Keratinocyte (primary cell): ENCODE measurements at regions not wholly inside any gene's neighbourhood (a gene's known extent, or its start where the extent isn't known, plus 50 kb on each side); places are given as distances from the start of the nearest gene placed in this dataset.

Source experiments
- DNase-seq: peaks from one replicate; pipeline ENCODE4 v3.0.0-alpha.2; 2011; ENCODE audit warnings: low read depth, missing footprints, low spot score
- FAIRE-seq: peaks from 2 replicates; lab custom pipeline; 2011; peaks lifted over from hg19 to GRCh38; lab: Jason Lieb, UNC
- H2AFZ ChIP-seq: 2 replicates; pipeline ENCODE4 v1.6.0; 2012; ENCODE audit warnings: low read length, control low read depth, inconsistent platforms; ENCODE audit not compliant: control insufficient read depth
- H3K27ac ChIP-seq: 2 replicates; pipeline ENCODE4 v1.5.1; 2011; ENCODE audit warnings: low read length; ENCODE audit not compliant: control insufficient read depth, insufficient read depth
- H3K27me3 ChIP-seq: 3 replicates; pipeline ENCODE4 v1.6.0; 2011; ENCODE audit warnings: low read length; ENCODE audit not compliant: control insufficient read depth, insufficient read depth; ENCODE audit errors: extremely low read depth
- H3K36me3 ChIP-seq, 2 experiments: 2 replicates in 1 of 2; 3 replicates in 1 of 2; pipeline ENCODE4 v1.5.1; 2011; ENCODE audit warnings: low read length in 2 of 2, mild to moderate bottlenecking in 1 of 2; ENCODE audit not compliant: control insufficient read depth in 2 of 2, insufficient read depth in 2 of 2; ENCODE audit errors: extremely low read depth in 1 of 2
- H3K4me1 ChIP-seq: 3 replicates; pipeline ENCODE4 v1.5.1; 2011; ENCODE audit warnings: low read length; ENCODE audit not compliant: control insufficient read depth, insufficient read depth; ENCODE audit errors: extremely low read depth
- H3K4me2 ChIP-seq: 3 replicates; pipeline ENCODE4 v1.6.0; 2011; ENCODE audit warnings: low read depth, low read length; ENCODE audit not compliant: control insufficient read depth, insufficient read depth; ENCODE audit errors: extremely low read depth
- H3K4me3 ChIP-seq, 3 experiments: fragments of 200-600 bp in 1 of 3; sonication (generic) in 1 of 3; 2 replicates in 2 of 3; 3 replicates in 1 of 3; pipeline ENCODE4 v1.5.1; 2011 to 2016; ENCODE audit warnings: low read length in 3 of 3, mild to moderate bottlenecking in 3 of 3, control low read depth in 2 of 3, inconsistent platforms in 1 of 3, low read depth in 1 of 3, mixed read lengths in 1 of 3, mixed run types in 1 of 3, moderate library complexity in 1 of 3; ENCODE audit not compliant: control insufficient read depth in 2 of 3, insufficient read depth in 2 of 3; ENCODE audit errors: extremely low read depth in 1 of 3
- H3K79me2 ChIP-seq: 2 replicates; pipeline ENCODE4 v1.6.0; 2012; ENCODE audit warnings: low read length; ENCODE audit not compliant: control insufficient read depth, insufficient read depth
- H3K9ac ChIP-seq: 3 replicates; pipeline ENCODE4 v1.6.0; 2011; ENCODE audit warnings: low read length; ENCODE audit not compliant: control insufficient read depth, insufficient read depth; ENCODE audit errors: extremely low read depth
- H3K9me1 ChIP-seq: 3 replicates; pipeline ENCODE4 v1.6.0; 2011; ENCODE audit warnings: low read length; ENCODE audit not compliant: control insufficient read depth, insufficient read depth; ENCODE audit errors: extremely low read depth
- H3K9me3 ChIP-seq: 2 replicates; pipeline ENCODE4 v1.5.1; 2012; ENCODE audit warnings: low read depth, low read length; ENCODE audit not compliant: control insufficient read depth
- H4K20me1 ChIP-seq: 3 replicates; pipeline ENCODE4 v1.6.0; 2011; ENCODE audit warnings: low read length; ENCODE audit not compliant: control insufficient read depth, insufficient read depth; ENCODE audit errors: extremely low read depth
- CTCF ChIP-seq, 3 experiments: IDR thresholded peaks in 1 of 3; conservative IDR thresholded peaks in 1 of 3; optimal IDR thresholded peaks in 1 of 3; 2 replicates in 2 of 3; 3 replicates in 1 of 3; pipeline versions ENCODE3 to v1.5.1; 2011; ENCODE audit warnings: low read length in 3 of 3, mild to moderate bottlenecking in 3 of 3, moderate library complexity in 2 of 3, control low read depth in 1 of 3, inconsistent platforms in 1 of 3; ENCODE audit not compliant: insufficient read depth in 2 of 3; ENCODE audit errors: extremely low read depth in 1 of 3
- EZH2 ChIP-seq: IDR thresholded peaks from one replicate; pipeline ENCODE4 v1.6.1; 2012; ENCODE audit warnings: inconsistent platforms, mild to moderate bottlenecking, low read length, moderate library complexity
- dilution Hi-C: fragments of 300-500 bp; cut with MboI; formaldehyde crosslinking; loops from one replicate; pipeline ENCODE4 v1.7.0; 2020; ENCODE audit warnings: low sequenced_read_pairs; ENCODE audit not compliant: extremely low pct_ligation_motif_present

- no peak for TF ChIP-seq EZH2
- TF ChIP-seq CTCF (optimal IDR thresholded peaks at IDR 0.05 in 1 of 3, IDR thresholded peaks at IDR 0.05 in 1 of 3, conservative IDR thresholded peaks at IDR 0.05 in 1 of 3; ENCODE audit: extremely low read depth in 1 of 3, insufficient read depth in 2 of 3, low read length in 3 of 3): no peak
- H3K9me3 ChIP-seq: no peaks in the 10 kb centered on the region
- FAIRE-seq: no peak
- H3K9ac ChIP-seq: no peak overlapping the region
- no peaks in the 10 kb centered on the region for H3K9me1 ChIP-seq
- no peaks in the 10 kb centered on the region for H3K27me3 ChIP-seq
- H3K79me2 ChIP-seq: no peaks in the 10 kb centered on the region
- DNase-seq: no peak
- H3K4me2 ChIP-seq: no peak overlapping the region
- no peaks in the 10 kb centered on the region for H3K36me3 ChIP-seq
- peaks cover 2% of the 10 kb centered on the region for H3K4me1 ChIP-seq
- no peak overlapping the region for H3K4me3 ChIP-seq
- dilution Hi-C loops: no loop called here
- no peaks in the 10 kb centered on the region for H4K20me1 ChIP-seq
- no peak overlapping the region for H2AFZ ChIP-seq
- H3K27ac ChIP-seq: no peak overlapping the region
Observed at GRCh38 chr13:37168926-37169325, 63.5 kb upstream of the CSNK1A1L start.

- Histone ChIP-seq H3K36me3 (no peaks in the 10 kb centered on the region), H3K27me3 (no peaks in the 10 kb centered on the region), H3K9me1 (no peaks in the 10 kb centered on the region), H3K79me2 (no peaks in the 10 kb centered on the region), H2AFZ (no peak overlapping the region), H3K4me3 (no peak overlapping the region), H3K4me1 (no peaks in the 10 kb centered on the region), H3K4me2 (no peak overlapping the region), H3K9ac (no peak overlapping the region), H3K27ac (no peak overlapping the region), H4K20me1 (no peaks in the 10 kb centered on the region), H3K9me3 (no peaks in the 10 kb centered on the region)
- DNase-seq (no peak), FAIRE-seq (no peak)
- dilution Hi-C loops: no loop called here
- TF ChIP-seq EZH2 (no peak), CTCF (optimal IDR thresholded peaks at IDR 0.05 in 1 of 3, IDR thresholded peaks at IDR 0.05 in 1 of 3, conservative IDR thresholded peaks at IDR 0.05 in 1 of 3; ENCODE audit: extremely low read depth in 1 of 3, insufficient read depth in 2 of 3, low read length in 3 of 3) (no peak)
Observed at GRCh38 chr13:37168151-37168550, 62.7 kb upstream of the CSNK1A1L start.
